Small intestine (tissue), 7 donors: ENCODE measurements at regions not wholly inside any gene's neighbourhood (a gene's known extent, or its start where the extent isn't known, plus 50 kb on each side); places are given as distances from the start of the nearest gene placed in this dataset.

Experiments
- DNase-seq, 2 donors: peaks; one replicate each; pipeline versions ENCODE4 v3.0.0 to v3.0.0-alpha.2; 2013
- FAIRE-seq: peaks from 2 replicates; lab custom pipeline; 2012; peaks lifted over from hg19 to GRCh38; lab: Jason Lieb, UNC
- H3K27ac ChIP-seq, 3 donors: one replicate each; pipeline ENCODE4 v1.5.1; 2013; ENCODE audit warnings: low read length in 2 of 3, mild to moderate bottlenecking in 2 of 3, control low read depth in 1 of 3, inconsistent platforms in 1 of 3, low read depth in 1 of 3, moderate library complexity in 1 of 3
- H3K27me3 ChIP-seq, 3 donors: one replicate each; pipeline ENCODE4 v1.6.1; 2013; ENCODE audit warnings: low read length in 3 of 3, inconsistent platforms in 1 of 3; ENCODE audit not compliant: control insufficient read depth in 3 of 3, insufficient read depth in 3 of 3
- H3K36me3 ChIP-seq, 3 donors: one replicate each; pipeline ENCODE4 v1.6.1; 2013; ENCODE audit warnings: low read length in 3 of 3, inconsistent platforms in 1 of 3, low read depth in 1 of 3, mild to moderate bottlenecking in 1 of 3, moderate library complexity in 1 of 3; ENCODE audit not compliant: control insufficient read depth in 3 of 3, insufficient read depth in 2 of 3
- H3K4me1 ChIP-seq, 3 donors: one replicate each; pipeline ENCODE4 v1.6.1; 2013; ENCODE audit warnings: low read length in 2 of 3, inconsistent platforms in 1 of 3, low read depth in 1 of 3, mild to moderate bottlenecking in 1 of 3, moderate library complexity in 1 of 3; ENCODE audit not compliant: control insufficient read depth in 3 of 3, insufficient read depth in 2 of 3
- H3K4me3 ChIP-seq, 3 donors: one replicate each; pipeline ENCODE4 v1.5.1; 2013; ENCODE audit warnings: low read length in 3 of 3, control low read depth in 1 of 3, inconsistent platforms in 1 of 3, low read depth in 1 of 3, mild to moderate bottlenecking in 1 of 3, moderate library complexity in 1 of 3
- H3K9me3 ChIP-seq, 2 donors: one replicate each; pipeline ENCODE4 v1.6.1; 2013; ENCODE audit warnings: low read depth in 1 of 2, low read length in 1 of 2; ENCODE audit not compliant: control insufficient read depth in 2 of 2, insufficient read depth in 1 of 2
- WGBS, 3 donors: extraction: QIAGEN DNeasy Blood & Tissue Kit; methylation state at CpG; one replicate each; pipeline ENCODE4 v1.1.7; 2013; 5-methylcytosine and 5-hydroxymethylcytosine counted together
- donor health status: healthy with polysubstance abuse.
- donor health status: control.
- donor health status: control.
- donor health status: Bipolar disorder and iron deficiency.
- donor health status: healthy.

DNA sequence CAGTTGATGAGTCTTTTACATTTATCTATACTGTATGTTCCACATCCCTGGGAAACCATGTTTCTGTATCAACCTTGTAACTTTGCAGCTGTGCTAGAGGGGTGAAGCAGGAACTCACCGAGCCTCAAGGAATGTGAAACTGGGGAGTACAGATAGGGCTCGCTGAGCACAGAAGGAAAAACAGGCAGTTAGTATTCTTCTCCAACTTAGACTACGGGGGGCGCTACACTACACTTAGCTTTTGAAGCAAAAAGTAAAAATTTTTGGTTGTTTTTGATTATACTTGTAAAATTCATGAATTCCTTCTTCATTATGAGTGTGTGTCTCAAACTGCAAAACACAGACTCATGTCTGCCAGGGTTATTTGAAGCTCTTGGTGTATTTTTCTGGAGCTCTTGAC lies 132.7 kb upstream of the RGMA start:
- Histone ChIP-seq H3K27ac (no peak overlapping the region), H3K27me3 (no peaks in the 10 kb centered on the region), H3K4me1 (no peaks in the 10 kb centered on the region), H3K9me3 (no peaks in the 10 kb centered on the region), H3K36me3 (no peaks in the 10 kb centered on the region), H3K4me3 (no peak overlapping the region)
- 41 to 54% (median 46%) methylated on average over 4 of the region's 4 CpGs for WGBS, 3 donors
- no peak for DNase-seq
- no peak for FAIRE-seq

- no peak for DNase-seq
- Histone ChIP-seq H3K4me3 (no peak overlapping the region), H3K9me3 (no peaks in the 10 kb centered on the region), H3K36me3 (no peaks in the 10 kb centered on the region), H3K27me3 (no peaks in the 10 kb centered on the region), H3K27ac (no peak overlapping the region), H3K4me1 (no peaks in the 10 kb centered on the region)
- FAIRE-seq = no peak
- 74 to 85% (median 83%) methylated on average over 2 of the region's 2 CpGs for WGBS, 3 donors
These were observed 130.9 kb upstream of the RGMA start for GRCh38 chr15:93219859-93220420.

DNA sequence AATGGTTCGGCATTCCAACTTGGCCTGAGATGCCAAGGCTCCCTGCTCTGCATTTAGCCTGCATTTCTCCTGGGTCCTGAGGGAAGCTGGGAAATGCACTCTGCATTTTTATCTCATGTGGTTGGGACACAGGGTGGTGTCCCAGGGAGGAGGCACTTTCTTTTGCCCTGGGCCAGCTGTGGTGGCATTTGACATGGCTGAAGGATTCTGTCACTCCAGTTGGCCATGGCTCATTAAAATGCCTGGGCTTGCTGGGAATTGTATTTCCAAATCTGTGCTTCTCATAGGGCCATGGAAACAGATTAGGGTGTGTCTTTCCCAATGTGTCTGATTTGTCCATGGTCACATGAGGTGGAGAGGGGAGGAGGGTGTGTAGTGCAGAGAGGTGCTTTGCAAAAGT lies 128.3 kb upstream of the RGMA start:
- H3K27me3 ChIP-seq = no peaks in the 10 kb centered on the region

GRCh38 chr15:93214106-93214505 lies 125.1 kb upstream of the RGMA start:
- H3K4me3 ChIP-seq = no peak overlapping the region
- no peak overlapping the region for H3K27ac ChIP-seq
- WGBS, 3 donors = 82 to 84% (median 83%) methylated on average over 3 of the region's 3 CpGs
- H3K36me3 ChIP-seq = no peaks in the 10 kb centered on the region
- FAIRE-seq (no peak), DNase-seq (no peak)
- no peaks in the 10 kb centered on the region for H3K27me3 ChIP-seq
- no peaks in the 10 kb centered on the region for H3K9me3 ChIP-seq
- no peaks in the 10 kb centered on the region for H3K4me1 ChIP-seq

More for the DNA sequence above, 128.3 kb upstream of the RGMA start:
- Histone ChIP-seq H3K4me3 (no peak overlapping the region), H3K4me1 (no peaks in the 10 kb centered on the region), H3K9me3 (no peaks in the 10 kb centered on the region), H3K36me3 (no peaks in the 10 kb centered on the region), H3K27ac (no peak overlapping the region)
- 75 to 100% (median 76%) methylated on average over 1 of the region's 1 CpG for WGBS, 3 donors
- FAIRE-seq = no peak
- no peak for DNase-seq

- Histone ChIP-seq H3K27me3 (no peaks in the 10 kb centered on the region), H3K27ac (no peak overlapping the region), H3K4me3 (no peak overlapping the region), H3K36me3 (no peaks in the 10 kb centered on the region), H3K9me3 (no peaks in the 10 kb centered on the region), H3K4me1 (no peaks in the 10 kb centered on the region)
- WGBS, 3 donors = 78 to 84% (median 80%) methylated on average over 5 of the region's 5 CpGs
- DNase-seq (no peak), FAIRE-seq (no peak)
These were observed 124.3 kb upstream of the RGMA start for GRCh38 chr15:93213281-93213680.

GRCh38 chr15:93212578-93212977 lies 123.6 kb upstream of the RGMA start:
- no peaks in the 10 kb centered on the region for H3K9me3 ChIP-seq
- FAIRE-seq (no peak), DNase-seq (no peak)
- H3K27me3 ChIP-seq = no peaks in the 10 kb centered on the region
- no peaks in the 10 kb centered on the region for H3K4me1 ChIP-seq
- WGBS, 3 donors = 92 to 93% (median 93%) methylated on average over 5 of the region's 5 CpGs
- H3K36me3 ChIP-seq = no peaks in the 10 kb centered on the region
- no peak overlapping the region for H3K4me3 ChIP-seq
- no peak overlapping the region for H3K27ac ChIP-seq

DNA sequence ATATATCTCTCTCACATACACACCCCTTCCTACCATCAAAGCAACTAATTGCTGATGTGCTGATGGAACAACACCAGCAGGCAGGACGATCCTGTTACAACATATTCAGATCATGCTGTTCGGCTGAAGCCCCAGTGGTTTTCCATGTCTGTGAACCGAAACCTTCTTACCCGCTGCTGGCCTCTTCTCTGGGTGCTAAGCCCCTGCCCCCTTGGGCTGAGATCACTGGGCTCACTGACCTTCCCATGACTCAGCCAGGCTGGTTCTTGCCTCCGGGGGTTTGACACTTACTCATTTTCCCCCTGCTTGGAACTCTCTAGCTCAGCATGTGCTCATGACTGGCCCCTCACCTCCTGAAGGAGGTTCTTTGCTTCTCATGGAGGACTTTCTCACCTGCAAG lies 122.0 kb upstream of the RGMA start:
- no peak overlapping the region for H3K4me3 ChIP-seq
- DNase-seq (no peak), FAIRE-seq (no peak)
- H3K36me3 ChIP-seq = no peaks in the 10 kb centered on the region
- no peaks in the 10 kb centered on the region for H3K27me3 ChIP-seq
- WGBS, 3 donors = 72 to 85% (median 82%) methylated on average over 5 of the region's 5 CpGs
- no peaks in the 10 kb centered on the region for H3K9me3 ChIP-seq
- H3K27ac ChIP-seq = no peak overlapping the region
- no peaks in the 10 kb centered on the region for H3K4me1 ChIP-seq

DNA sequence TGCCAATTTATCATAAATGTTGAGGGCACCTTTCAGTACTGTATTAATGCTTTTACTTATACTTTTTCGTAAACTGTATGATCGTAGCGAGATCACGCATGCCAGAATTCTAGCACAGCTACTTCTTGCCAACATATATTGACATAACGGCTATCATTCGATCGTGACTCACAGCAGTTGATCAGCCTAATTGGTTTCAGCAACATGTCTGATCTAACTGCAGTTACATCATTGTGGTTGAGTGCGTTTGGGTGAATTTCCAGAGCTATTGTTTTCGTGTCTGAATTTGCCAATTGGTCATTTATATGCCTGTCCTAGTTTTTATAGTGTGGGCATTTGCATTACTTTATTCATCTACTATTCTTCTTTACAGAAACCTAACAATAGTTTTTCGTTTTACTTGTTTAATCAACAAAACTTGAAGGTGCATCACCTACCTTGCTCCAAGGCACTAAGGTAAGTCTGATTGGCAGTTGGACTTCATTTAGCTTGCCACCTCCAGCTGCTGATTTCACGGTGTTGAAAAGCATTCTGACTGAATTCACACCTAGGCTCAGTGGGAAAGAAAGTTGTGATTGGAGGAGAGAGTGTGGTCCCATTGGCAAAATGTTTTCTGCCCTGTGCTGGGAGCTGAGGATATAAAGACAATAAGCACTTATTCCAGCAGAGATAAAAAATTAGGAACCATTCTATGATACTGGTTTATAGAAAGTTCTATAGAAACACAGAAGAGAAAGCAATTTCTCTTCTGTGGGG lies 120.9 kb upstream of the RGMA start:
- FAIRE-seq = no peak
- WGBS, 3 donors = 66 to 81% (median 74%) methylated on average over 11 of the region's 11 CpGs
- peaks cover 0 to 2% of the 10 kb centered on the region in 2 donors for H3K9me3 ChIP-seq
- no peak overlapping the region for H3K27ac ChIP-seq
- no peak overlapping the region for H3K4me3 ChIP-seq
- H3K27me3 ChIP-seq = no peaks in the 10 kb centered on the region
- no peaks in the 10 kb centered on the region for H3K36me3 ChIP-seq
- no peaks in the 10 kb centered on the region for H3K4me1 ChIP-seq
- no peak for DNase-seq
